ENCODE measurements at regions not wholly inside any gene's neighbourhood (a gene's known extent, or its start where the extent isn't known, plus 50 kb on each side); places are given as distances from the start of the nearest gene placed in this dataset.

DNA sequence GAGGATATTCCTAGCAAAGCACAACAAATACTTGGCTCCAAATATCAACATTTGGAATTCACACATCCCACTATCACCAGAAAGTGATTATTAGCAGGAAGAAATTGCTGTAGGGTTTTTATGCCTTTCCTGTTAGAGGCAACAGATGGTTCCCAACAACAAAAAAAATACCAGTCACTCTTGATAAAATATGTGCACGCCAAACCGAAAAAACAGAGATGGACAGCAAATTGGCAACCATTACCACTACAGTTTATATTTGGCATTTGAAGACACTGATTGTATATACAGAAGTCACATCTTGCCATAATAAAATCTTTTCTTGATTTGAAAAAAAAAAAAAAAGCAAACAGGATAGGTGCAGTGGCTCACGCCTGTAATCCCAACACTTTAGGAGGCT, 78.2 kb downstream of the TMPRSS5 start:
- no peak overlapping the region for H3K4me3 Mint-ChIP-seq
- intact Hi-C loops (cut with micrococcal nuclease) = no loop called here
- no peak overlapping the region for H3K27ac Mint-ChIP-seq
- H3K9me3 Mint-ChIP-seq = no peaks in the 10 kb centered on the region
- H3K27me3 Mint-ChIP-seq (ENCODE audit: low read depth in 2 of 2) = peaks cover 28 to 58% of the 10 kb centered on the region in 2 donors
- H3K4me3 ChIP-seq (ENCODE audit: low read length) = no peak overlapping the region
- H3K4me1 Mint-ChIP-seq = no peaks in the 10 kb centered on the region
- no peak overlapping the region for H3K27ac ChIP-seq (ENCODE audit: low read length)
- DNase-seq (no peak), ATAC-seq (no peak)
- no peaks in the 10 kb centered on the region for H3K4me1 ChIP-seq (ENCODE audit: control insufficient read depth, insufficient read depth, low read length)
- 89% methylated on average over 3 of the region's 3 CpGs for WGBS (ENCODE audit: insufficient coverage)
- TF ChIP-seq, protein P1, sequence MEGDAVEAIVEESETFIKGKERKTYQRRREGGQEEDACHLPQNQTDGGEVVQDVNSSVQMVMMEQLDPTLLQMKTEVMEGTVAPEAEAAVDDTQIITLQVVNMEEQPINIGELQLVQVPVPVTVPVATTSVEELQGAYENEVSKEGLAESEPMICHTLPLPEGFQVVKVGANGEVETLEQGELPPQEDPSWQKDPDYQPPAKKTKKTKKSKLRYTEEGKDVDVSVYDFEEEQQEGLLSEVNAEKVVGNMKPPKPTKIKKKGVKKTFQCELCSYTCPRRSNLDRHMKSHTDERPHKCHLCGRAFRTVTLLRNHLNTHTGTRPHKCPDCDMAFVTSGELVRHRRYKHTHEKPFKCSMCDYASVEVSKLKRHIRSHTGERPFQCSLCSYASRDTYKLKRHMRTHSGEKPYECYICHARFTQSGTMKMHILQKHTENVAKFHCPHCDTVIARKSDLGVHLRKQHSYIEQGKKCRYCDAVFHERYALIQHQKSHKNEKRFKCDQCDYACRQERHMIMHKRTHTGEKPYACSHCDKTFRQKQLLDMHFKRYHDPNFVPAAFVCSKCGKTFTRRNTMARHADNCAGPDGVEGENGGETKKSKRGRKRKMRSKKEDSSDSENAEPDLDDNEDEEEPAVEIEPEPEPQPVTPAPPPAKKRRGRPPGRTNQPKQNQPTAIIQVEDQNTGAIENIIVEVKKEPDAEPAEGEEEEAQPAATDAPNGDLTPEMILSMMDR (IDR thresholded peaks at IDR 0.05) = no peak
- H3K36me3 Mint-ChIP-seq = no peaks in the 10 kb centered on the region
- H3K9me3 ChIP-seq (ENCODE audit: control insufficient read depth, insufficient read depth, low read length) = no peaks in the 10 kb centered on the region
- H3K27me3 ChIP-seq (ENCODE audit: control insufficient read depth, insufficient read depth, low read length) = no peaks in the 10 kb centered on the region
- H3K36me3 ChIP-seq (ENCODE audit: control insufficient read depth, insufficient read depth, low read length) = no peaks in the 10 kb centered on the region

DNA sequence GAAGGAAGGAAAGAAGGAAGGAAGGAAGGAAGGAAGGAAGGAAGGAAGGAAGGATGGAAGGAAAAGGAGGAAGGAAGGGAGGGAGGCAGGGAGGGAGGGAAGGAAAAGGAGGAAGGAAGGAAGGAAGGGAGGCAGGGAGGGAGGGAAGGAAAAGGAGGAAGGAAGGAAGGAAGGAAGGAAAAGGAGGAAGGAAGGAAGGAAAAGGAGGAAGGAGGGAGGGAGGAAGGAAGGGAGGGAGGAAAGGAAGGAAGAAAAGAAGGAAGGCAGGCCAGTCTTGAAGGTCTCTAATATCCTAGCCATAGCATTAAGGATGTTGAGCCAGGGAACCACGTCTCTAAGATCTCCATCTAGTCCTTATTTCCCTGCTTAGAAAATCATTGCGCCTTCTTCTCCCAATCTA, 78.8 kb downstream of the TMPRSS5 start:
- DNase-seq = no peak
- H3K4me3 ChIP-seq (ENCODE audit: low read length) = no peak overlapping the region
- H3K27me3 Mint-ChIP-seq (ENCODE audit: low read depth in 2 of 2) = peaks cover 25 to 56% of the 10 kb centered on the region in 2 donors
- H3K36me3 Mint-ChIP-seq = no peaks in the 10 kb centered on the region
- H3K4me1 ChIP-seq (ENCODE audit: control insufficient read depth, insufficient read depth, low read length) = no peaks in the 10 kb centered on the region
- ATAC-seq = no peak
- WGBS (ENCODE audit: insufficient coverage) = 89% methylated on average over 2 of the region's 2 CpGs
- H3K4me3 Mint-ChIP-seq = no peak overlapping the region
- intact Hi-C loops (cut with micrococcal nuclease) = no loop called here
- H3K27ac Mint-ChIP-seq = no peak overlapping the region
- no peaks in the 10 kb centered on the region for H3K27me3 ChIP-seq (ENCODE audit: control insufficient read depth, insufficient read depth, low read length)
- no peaks in the 10 kb centered on the region for H3K9me3 Mint-ChIP-seq
- H3K36me3 ChIP-seq (ENCODE audit: control insufficient read depth, insufficient read depth, low read length) = no peaks in the 10 kb centered on the region
- TF ChIP-seq, protein P1 (IDR thresholded peaks at IDR 0.05) = no peak
- no peaks in the 10 kb centered on the region for H3K9me3 ChIP-seq (ENCODE audit: control insufficient read depth, insufficient read depth, low read length)
- no peak overlapping the region for H3K27ac ChIP-seq (ENCODE audit: low read length)
- H3K4me1 Mint-ChIP-seq = no peaks in the 10 kb centered on the region

DNA sequence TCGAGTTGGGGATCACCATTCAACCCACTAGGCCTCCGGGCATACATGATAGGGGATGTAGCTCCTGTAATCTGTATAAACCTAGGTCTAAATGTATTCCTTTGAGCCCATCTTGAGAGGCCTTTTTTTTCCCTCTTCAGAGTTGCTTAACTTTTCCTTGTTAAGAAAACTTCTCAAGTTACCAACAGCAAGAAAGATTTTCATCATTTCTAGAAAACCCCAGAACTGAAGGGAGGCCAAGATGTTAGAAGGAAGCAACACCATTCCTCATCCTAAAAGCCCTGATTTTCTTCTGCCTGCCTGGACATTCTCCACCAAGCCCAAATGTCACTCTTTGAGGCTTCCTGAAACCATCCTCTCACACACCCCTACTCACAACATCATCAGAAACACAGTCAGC, 79.4 kb downstream of the TMPRSS5 start:
- no peak for DNase-seq
- H3K36me3 ChIP-seq (ENCODE audit: control insufficient read depth, insufficient read depth, low read length) = no peaks in the 10 kb centered on the region
- Mint-ChIP-seq H3K27ac (no peak overlapping the region), H3K27me3 (ENCODE audit: low read depth in 2 of 2) (peaks cover 23 to 56% of the 10 kb centered on the region in 2 donors), H3K36me3 (no peaks in the 10 kb centered on the region), H3K4me1 (no peaks in the 10 kb centered on the region), H3K9me3 (no peaks in the 10 kb centered on the region), H3K4me3 (no peak overlapping the region)
- no peak overlapping the region for H3K4me3 ChIP-seq (ENCODE audit: low read length)
- TF ChIP-seq, protein P1 (IDR thresholded peaks at IDR 0.05) = no peak
- intact Hi-C loops (cut with micrococcal nuclease) = no loop called here
- no peaks in the 10 kb centered on the region for H3K27me3 ChIP-seq (ENCODE audit: control insufficient read depth, insufficient read depth, low read length)
- no peak for ATAC-seq
- no peaks in the 10 kb centered on the region for H3K9me3 ChIP-seq (ENCODE audit: control insufficient read depth, insufficient read depth, low read length)
- no peak overlapping the region for H3K27ac ChIP-seq (ENCODE audit: low read length)
- WGBS (ENCODE audit: insufficient coverage) = 83% methylated on average over 1 of the region's 2 CpGs
- H3K4me1 ChIP-seq (ENCODE audit: control insufficient read depth, insufficient read depth, low read length) = no peaks in the 10 kb centered on the region

DNA sequence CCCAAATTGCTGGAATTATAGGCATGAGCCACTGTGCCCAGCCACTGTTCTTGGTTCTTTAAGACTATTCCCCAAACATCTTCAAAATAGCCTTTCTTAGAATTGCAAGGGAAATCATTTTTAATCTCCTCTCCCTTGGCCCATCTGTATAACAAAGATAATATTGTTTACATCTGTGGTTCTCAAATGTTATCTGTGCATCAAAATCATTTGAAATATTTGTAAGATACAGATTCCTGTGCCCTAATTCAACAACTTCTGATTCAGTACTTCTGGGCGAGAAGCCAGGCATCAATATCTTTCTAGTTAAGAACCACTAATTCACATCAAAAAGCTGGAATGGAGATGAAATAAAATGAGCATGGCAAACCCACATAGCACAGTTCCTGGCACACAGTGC, 83.0 kb downstream of the TMPRSS5 start:
- TF ChIP-seq, protein P1 (IDR thresholded peaks at IDR 0.05) = no peak
- intact Hi-C loops (cut with micrococcal nuclease) = no loop called here
- Mint-ChIP-seq H3K4me3 (no peak overlapping the region), H3K36me3 (no peaks in the 10 kb centered on the region), H3K27ac (no peak overlapping the region), H3K9me3 (peaks cover 0 to 3% of the 10 kb centered on the region in 2 donors), H3K27me3 (ENCODE audit: low read depth in 2 of 2) (peaks cover 12 to 55% of the 10 kb centered on the region in 2 donors), H3K4me1 (no peaks in the 10 kb centered on the region)
- H3K4me1 ChIP-seq (ENCODE audit: control insufficient read depth, insufficient read depth, low read length) = no peaks in the 10 kb centered on the region
- H3K9me3 ChIP-seq (ENCODE audit: control insufficient read depth, insufficient read depth, low read length) = no peaks in the 10 kb centered on the region
- H3K27me3 ChIP-seq (ENCODE audit: control insufficient read depth, insufficient read depth, low read length) = no peaks in the 10 kb centered on the region
- DNase-seq (no peak), ATAC-seq (no peak)
- H3K4me3 ChIP-seq (ENCODE audit: low read length) = no peak overlapping the region
- no peaks in the 10 kb centered on the region for H3K36me3 ChIP-seq (ENCODE audit: control insufficient read depth, insufficient read depth, low read length)
- WGBS (ENCODE audit: insufficient coverage) = 86% methylated on average over 1 of the region's 1 CpG
- no peak overlapping the region for H3K27ac ChIP-seq (ENCODE audit: low read length)

Data from natural killer cell (primary cell).